OCI-LY7 (cell line): ENCODE measurements at regions not wholly inside any gene's neighbourhood (a gene's known extent, or its start where the extent isn't known, plus 50 kb on each side); places are given as distances from the start of the nearest gene placed in this dataset.

Experiments
- BruUV-seq: library from RNA; stranded (reverse); fragments of 400-500 nt; replicated peaks from 2 replicates; lab custom pipeline; 2021; lab: Mats Ljungman, UMichigan
- CTCF ChIA-PET: fragments of 300-600 bp; sonication (Branson Sonifier 250); formaldehyde crosslinking; loops from one replicate; lab custom pipeline; 2022; ENCODE audit warnings: antibody characterized with exemption; ENCODE audit not compliant: unreplicated experiment; lab: Charles Lee
- POLR2A ChIA-PET: fragments of 300-600 bp; sonication (Branson Sonifier 250); formaldehyde crosslinking; loops from one replicate; lab custom pipeline; 2022; ENCODE audit warnings: antibody characterized with exemption; lab: Charles Lee
- DNase-seq: peaks from one replicate; pipeline ENCODE4 v3.0.0-alpha.2; 2015; ENCODE audit warnings: low spot score
- H2AFZ ChIP-seq: fragments of 200-600 bp; sonication (generic), shearing (Covaris generic); 2 replicates; pipeline ENCODE4 v1.6.1; 2014; ENCODE audit warnings: mild to moderate bottlenecking, antibody characterized with exemption, low read length, moderate library complexity
- H3K27ac ChIP-seq: fragments of 200-600 bp; sonication (generic); 2 replicates; pipeline ENCODE4 v1.5.1; 2014; ENCODE audit warnings: mixed run types, low read depth, mild to moderate bottlenecking, moderate library complexity, low read length, inconsistent platforms; ENCODE audit not compliant: poor library complexity, severe bottlenecking
- H3K36me3 ChIP-seq: fragments of 200-600 bp; sonication (generic); 2 replicates; pipeline ENCODE4 v1.6.1; 2014; ENCODE audit warnings: mild to moderate bottlenecking, antibody characterized with exemption, low read length, moderate library complexity, mixed read lengths; ENCODE audit not compliant: insufficient read depth
- H3K4me1 ChIP-seq: fragments of 200-600 bp; sonication (generic); 2 replicates; pipeline ENCODE4 v1.5.1; 2014; ENCODE audit warnings: mild to moderate bottlenecking, low read length; ENCODE audit not compliant: insufficient read depth, poor library complexity, severe bottlenecking
- H3K4me2 ChIP-seq: fragments of 200-600 bp; sonication (generic); 2 replicates; pipeline ENCODE4 v1.6.1; 2014; ENCODE audit warnings: mild to moderate bottlenecking, low read length
- H3K4me3 ChIP-seq: fragments of 200-600 bp; sonication (generic); 2 replicates; pipeline ENCODE4 v1.5.1; 2014; ENCODE audit warnings: mild to moderate bottlenecking, low read depth, low read length; ENCODE audit not compliant: poor library complexity, severe bottlenecking
- H3K79me2 ChIP-seq: fragments of 200-600 bp; sonication (generic); 2 replicates; pipeline ENCODE4 v1.6.1; 2016; ENCODE audit warnings: low read depth, mild to moderate bottlenecking, low read length, moderate library complexity, mixed read lengths; ENCODE audit not compliant: insufficient read depth
- H3K9me2 ChIP-seq: fragments of 200-600 bp; sonication (generic); 2 replicates; pipeline ENCODE4 v1.6.1; 2016; ENCODE audit warnings: mild to moderate bottlenecking, low read length, mixed read lengths; ENCODE audit not compliant: insufficient read depth
- H3K9me3 ChIP-seq: fragments of 200-600 bp; sonication (generic); 2 replicates; pipeline ENCODE4 v1.6.1; 2014; ENCODE audit warnings: mild to moderate bottlenecking, mixed run types, low read length, mixed read lengths
- H4K20me1 ChIP-seq: fragments of 200-600 bp; sonication (generic); 2 replicates; pipeline ENCODE4 v1.6.1; 2014; ENCODE audit warnings: mild to moderate bottlenecking, antibody characterized with exemption, low read length, moderate library complexity, mixed read lengths; ENCODE audit not compliant: insufficient read depth
- CTCF ChIP-seq: fragments of 200-600 bp; sonication (generic); conservative IDR thresholded peaks from 2 replicates; pipeline ENCODE4 v1.5.1; 2014; ENCODE audit warnings: mild to moderate bottlenecking, antibody characterized with exemption, low read length, moderate library complexity, mixed read lengths
- EZH2phosphoT487 ChIP-seq: fragments of 200-600 bp; sonication (generic); IDR thresholded peaks from 2 replicates; pipeline ENCODE4 v1.6.1; 2018; ENCODE audit warnings: low read depth, borderline replicate concordance, mild to moderate bottlenecking, mixed run types, antibody characterized with exemption, low read length, moderate library complexity, mixed read lengths
- intact Hi-C: fragments of 100-400 bp; cut with micrococcal nuclease; formaldehyde crosslinking; loops from one replicate; pipeline ENCODE4 v1.10.0; 2022; ENCODE audit not compliant: unreplicated experiment

- H3K27ac ChIP-seq: no peak overlapping the region
- H4K20me1 ChIP-seq: no peaks in the 10 kb centered on the region
- ChIA-PET POLR2A (no interaction called here), CTCF (no interaction called here)
- BruUV-seq: no TSS peak
- no peak overlapping the region for H2AFZ ChIP-seq
- H3K4me2 ChIP-seq: no peak overlapping the region
- H3K36me3 ChIP-seq: no peaks in the 10 kb centered on the region
- intact Hi-C loops: no loop called here
- TF ChIP-seq EZH2phosphoT487: no peak
- TF ChIP-seq CTCF: no peak
- H3K9me3 ChIP-seq: no peaks in the 10 kb centered on the region
- H3K9me2 ChIP-seq: no peaks in the 10 kb centered on the region
- H3K4me1 ChIP-seq: no peaks in the 10 kb centered on the region
- no peak for DNase-seq
- H3K4me3 ChIP-seq: no peak overlapping the region
- H3K79me2 ChIP-seq: no peaks in the 10 kb centered on the region
These were observed 736.5 kb downstream of the IGSF11 start for GRCh38 chr3:118298133-118298532.

DNA sequence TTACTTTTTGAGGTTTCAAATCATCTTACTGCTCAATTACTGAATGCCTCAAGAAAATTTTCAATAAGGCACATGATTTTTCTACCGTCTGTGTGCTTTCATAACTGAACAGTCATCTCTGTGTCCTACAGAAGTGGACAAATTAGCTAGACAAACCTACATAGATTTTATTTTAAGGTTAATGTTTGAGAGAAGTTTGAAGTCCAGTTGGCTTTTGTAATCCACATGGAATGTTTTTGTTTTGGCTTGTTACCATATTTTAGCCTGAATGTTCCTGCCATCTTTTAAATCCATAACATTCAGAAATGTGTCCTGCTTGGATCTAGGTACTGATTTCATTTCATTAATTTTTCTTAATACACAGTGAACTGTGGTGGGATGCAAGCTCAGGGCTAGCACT, 730.1 kb downstream of the IGSF11 start:
- no TSS peak for BruUV-seq
- Histone ChIP-seq H3K4me1 (no peaks in the 10 kb centered on the region), H3K9me2 (no peaks in the 10 kb centered on the region), H3K4me2 (no peak overlapping the region), H3K9me3 (no peaks in the 10 kb centered on the region), H3K79me2 (no peaks in the 10 kb centered on the region), H2AFZ (no peak overlapping the region), H3K27ac (no peak overlapping the region), H3K4me3 (no peak overlapping the region), H4K20me1 (no peaks in the 10 kb centered on the region), H3K36me3 (no peaks in the 10 kb centered on the region)
- CTCF ChIA-PET: no interaction called here
- intact Hi-C loops: no loop called here
- POLR2A ChIA-PET: interaction anchor here (0.7 to 0.9 kb wide), 2 partner anchors 23 to 212 kb away, joined by 3 to 4 read pairs; no protein-coding TSS in a partner anchor
- DNase-seq: no peak
- TF ChIP-seq CTCF (no peak), EZH2phosphoT487 (no peak)

GRCh38 chr3:118332699-118333098, 701.9 kb downstream of the IGSF11 start:
- intact Hi-C loops: no loop called here
- Histone ChIP-seq H2AFZ (no peak overlapping the region), H3K4me2 (no peak overlapping the region), H3K36me3 (no peaks in the 10 kb centered on the region), H3K4me3 (no peak overlapping the region), H3K27ac (no peak overlapping the region), H3K4me1 (no peaks in the 10 kb centered on the region), H3K9me3 (no peaks in the 10 kb centered on the region), H3K9me2 (no peaks in the 10 kb centered on the region), H4K20me1 (no peaks in the 10 kb centered on the region), H3K79me2 (no peaks in the 10 kb centered on the region)
- ChIA-PET CTCF (no interaction called here), POLR2A (no interaction called here)
- no peak for DNase-seq
- BruUV-seq: no TSS peak
- TF ChIP-seq EZH2phosphoT487 (no peak), CTCF (no peak)
